ENCODE measurements at regions not wholly inside any gene's neighbourhood (a gene's known extent, or its start where the extent isn't known, plus 50 kb on each side); places are given as distances from the start of the nearest gene placed in this dataset.

DNA sequence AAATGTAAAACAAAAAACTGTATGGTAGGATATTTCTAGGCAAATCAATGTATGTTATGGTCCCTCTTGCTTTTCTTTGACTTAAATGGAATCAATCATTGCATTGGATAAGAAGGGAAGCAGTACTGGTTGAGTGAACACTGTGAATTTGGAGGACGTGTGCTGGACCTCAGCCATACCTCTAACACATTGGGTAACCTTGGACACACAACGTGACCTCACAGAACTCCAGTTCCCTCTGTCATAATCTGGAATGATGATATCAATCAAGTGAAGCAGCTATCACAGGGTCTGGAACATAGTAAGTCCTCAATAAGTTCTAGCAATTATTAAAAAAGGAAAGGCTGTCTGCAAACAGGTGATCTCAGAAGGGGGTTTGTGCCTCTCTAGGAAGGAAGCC, 474.9 kb upstream of the TCF4 start:
- H3K27ac ChIP-seq: no peak overlapping the region
- DNase-seq (no peak), FAIRE-seq (no peak), ATAC-seq (no peak)
- intact Hi-C loops (cut with DNase I): no loop called here
- no peak overlapping the region for H3K4me3 ChIP-seq
- no peaks in the 10 kb centered on the region for H3K27me3 ChIP-seq
- 26 to 39% methylated on average over 2 of the region's 2 CpGs for WGBS, 2 donors
- peaks cover 0 to 3% (median 0%) of the 10 kb centered on the region in 3 donors for H3K4me1 ChIP-seq
- H3K9me3 ChIP-seq: no peaks in the 10 kb centered on the region
- H3K36me3 ChIP-seq: no peaks in the 10 kb centered on the region
- TF ChIP-seq, protein P1, sequence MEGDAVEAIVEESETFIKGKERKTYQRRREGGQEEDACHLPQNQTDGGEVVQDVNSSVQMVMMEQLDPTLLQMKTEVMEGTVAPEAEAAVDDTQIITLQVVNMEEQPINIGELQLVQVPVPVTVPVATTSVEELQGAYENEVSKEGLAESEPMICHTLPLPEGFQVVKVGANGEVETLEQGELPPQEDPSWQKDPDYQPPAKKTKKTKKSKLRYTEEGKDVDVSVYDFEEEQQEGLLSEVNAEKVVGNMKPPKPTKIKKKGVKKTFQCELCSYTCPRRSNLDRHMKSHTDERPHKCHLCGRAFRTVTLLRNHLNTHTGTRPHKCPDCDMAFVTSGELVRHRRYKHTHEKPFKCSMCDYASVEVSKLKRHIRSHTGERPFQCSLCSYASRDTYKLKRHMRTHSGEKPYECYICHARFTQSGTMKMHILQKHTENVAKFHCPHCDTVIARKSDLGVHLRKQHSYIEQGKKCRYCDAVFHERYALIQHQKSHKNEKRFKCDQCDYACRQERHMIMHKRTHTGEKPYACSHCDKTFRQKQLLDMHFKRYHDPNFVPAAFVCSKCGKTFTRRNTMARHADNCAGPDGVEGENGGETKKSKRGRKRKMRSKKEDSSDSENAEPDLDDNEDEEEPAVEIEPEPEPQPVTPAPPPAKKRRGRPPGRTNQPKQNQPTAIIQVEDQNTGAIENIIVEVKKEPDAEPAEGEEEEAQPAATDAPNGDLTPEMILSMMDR (IDR thresholded peaks at IDR 0.05): no peak

DNA sequence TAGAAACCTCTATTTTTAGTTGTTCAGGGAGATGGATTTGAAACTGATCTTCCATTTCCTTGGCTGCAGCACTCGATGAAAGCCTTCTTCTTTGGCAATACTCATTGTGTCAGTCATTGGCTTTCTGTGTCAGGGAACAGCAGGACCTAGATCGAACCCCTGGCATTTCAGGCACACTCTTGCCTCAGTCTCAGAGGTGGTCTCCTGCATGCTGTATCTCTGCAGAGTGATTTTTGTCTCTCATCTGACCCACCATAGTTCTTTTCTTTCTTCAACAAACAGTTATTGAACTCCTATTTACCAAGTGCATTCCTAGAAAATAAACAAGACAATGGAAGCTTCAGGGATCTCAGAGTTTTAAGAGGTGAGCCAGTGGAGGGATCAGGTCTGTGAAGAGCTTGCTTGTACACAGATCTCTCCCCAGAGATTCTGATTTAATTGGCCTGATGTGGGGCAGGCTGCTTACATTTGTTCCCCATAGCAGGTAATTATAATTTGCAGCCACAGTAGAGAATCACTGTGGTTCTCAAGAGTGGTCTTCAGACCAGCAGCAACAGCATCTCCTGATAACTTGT, 473.1 kb upstream of the TCF4 start:
- 68 to 78% methylated on average over 2 of the region's 2 CpGs for WGBS, 2 donors
- H3K27me3 ChIP-seq: no peaks in the 10 kb centered on the region
- no peaks in the 10 kb centered on the region for H3K36me3 ChIP-seq
- no peak overlapping the region for H3K27ac ChIP-seq
- H3K4me3 ChIP-seq: no peak overlapping the region
- no peaks in the 10 kb centered on the region for H3K9me3 ChIP-seq
- no peaks in the 10 kb centered on the region for H3K4me1 ChIP-seq
- intact Hi-C loops (cut with DNase I): no loop called here
- ATAC-seq (no peak), DNase-seq (no peak), FAIRE-seq (no peak)
- TF ChIP-seq, protein P1 (IDR thresholded peaks at IDR 0.05): no peak

GRCh38 chr18:56052202-56052601, 464.2 kb upstream of the TCF4 start:
- no peak for ATAC-seq
- no peak overlapping the region for H3K4me3 ChIP-seq
- DNase-seq: no peak
- TF ChIP-seq, protein P1 (IDR thresholded peaks at IDR 0.05): no peak
- no peaks in the 10 kb centered on the region for H3K36me3 ChIP-seq
- H3K27ac ChIP-seq: no peak overlapping the region
- H3K9me3 ChIP-seq: no peaks in the 10 kb centered on the region
- no peaks in the 10 kb centered on the region for H3K27me3 ChIP-seq
- FAIRE-seq: no peak
- WGBS, 2 donors: 89 to 98% methylated on average over 1 of the region's 1 CpG
- intact Hi-C loops (cut with DNase I): no loop called here
- no peaks in the 10 kb centered on the region for H3K4me1 ChIP-seq

DNA sequence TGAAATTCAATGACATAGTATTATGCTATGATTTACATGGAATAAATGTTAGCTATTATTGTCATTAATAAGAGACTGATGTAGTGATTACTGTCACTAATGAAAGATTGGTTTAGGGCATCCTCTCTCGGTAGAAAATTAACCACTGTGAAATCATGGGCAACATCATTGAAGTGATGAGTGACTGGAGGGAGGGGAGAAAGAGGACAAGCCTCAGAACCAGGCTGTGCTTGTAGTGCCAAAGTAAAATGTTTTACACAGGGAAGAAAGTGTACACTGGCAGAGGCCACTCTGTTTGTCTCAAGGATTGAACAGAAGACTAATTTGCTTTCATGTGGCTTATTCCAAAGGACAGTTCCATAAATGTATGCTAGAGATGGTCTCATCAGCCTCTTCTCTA, 456.2 kb upstream of the TCF4 start:
- ATAC-seq: peak in 1 of 4 donors; percentile 54

DNA sequence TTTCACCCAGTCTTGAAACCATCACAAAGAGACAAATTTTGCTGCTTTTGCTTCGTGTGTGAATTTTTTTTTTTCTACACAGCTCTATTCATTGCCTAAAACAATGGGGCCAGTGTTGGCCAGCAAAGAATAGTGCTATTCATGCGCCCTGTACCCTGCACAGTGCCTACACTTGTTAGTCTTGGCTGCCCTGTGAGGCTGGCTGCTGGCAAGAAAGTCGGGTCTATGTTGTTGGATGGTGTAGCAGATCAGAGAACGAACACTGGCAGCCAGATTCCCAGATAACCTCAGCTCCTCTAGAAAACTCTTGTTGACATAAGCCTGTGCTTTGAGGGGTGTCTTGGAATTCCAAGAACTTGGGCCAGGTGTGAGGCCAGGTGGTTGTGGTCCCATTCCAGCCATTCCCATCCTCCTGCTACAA, 455.7 kb upstream of the TCF4 start:
- H3K4me3 ChIP-seq: no peak overlapping the region
- intact Hi-C loops (cut with DNase I): no loop called here
- no peaks in the 10 kb centered on the region for H3K4me1 ChIP-seq
- TF ChIP-seq, protein P1 (IDR thresholded peaks at IDR 0.05): no peak
- H3K27ac ChIP-seq: peak overlapping the region in 1 of 4 donors; percentile 38
- WGBS, 2 donors: 31 to 39% methylated on average over 4 of the region's 4 CpGs
- no peak for FAIRE-seq
- H3K9me3 ChIP-seq: no peaks in the 10 kb centered on the region
- peak; percentile 78 to 97 (median 86) for ATAC-seq
- peak in 3 of 6 donors; percentile 23 to 34 (median 25) for DNase-seq
- no peaks in the 10 kb centered on the region for H3K27me3 ChIP-seq
- no peaks in the 10 kb centered on the region for H3K36me3 ChIP-seq

More for the DNA sequence above, 456.2 kb upstream of the TCF4 start:
- Histone ChIP-seq H3K36me3 (no peaks in the 10 kb centered on the region), H3K4me1 (no peaks in the 10 kb centered on the region), H3K4me3 (no peak overlapping the region), H3K9me3 (no peaks in the 10 kb centered on the region), H3K27ac (no peak overlapping the region), H3K27me3 (no peaks in the 10 kb centered on the region)
- intact Hi-C loops (cut with DNase I): no loop called here
- FAIRE-seq (no peak), DNase-seq (no peak)
- TF ChIP-seq, protein P1 (IDR thresholded peaks at IDR 0.05): no peak
- 53 to 72% methylated on average over 1 of the region's 1 CpG for WGBS, 2 donors

All from pancreas (tissue), 10 donors.